ENCODE measurements at regions not wholly inside any gene's neighbourhood (a gene's known extent, or its start where the extent isn't known, plus 50 kb on each side); places are given as distances from the start of the nearest gene placed in this dataset.
"Not testable (repeated sequence)": the region's sequence is repeated elsewhere in the genome, so short reads cannot be mapped to it uniquely, and the experiment has no call there.

DNA sequence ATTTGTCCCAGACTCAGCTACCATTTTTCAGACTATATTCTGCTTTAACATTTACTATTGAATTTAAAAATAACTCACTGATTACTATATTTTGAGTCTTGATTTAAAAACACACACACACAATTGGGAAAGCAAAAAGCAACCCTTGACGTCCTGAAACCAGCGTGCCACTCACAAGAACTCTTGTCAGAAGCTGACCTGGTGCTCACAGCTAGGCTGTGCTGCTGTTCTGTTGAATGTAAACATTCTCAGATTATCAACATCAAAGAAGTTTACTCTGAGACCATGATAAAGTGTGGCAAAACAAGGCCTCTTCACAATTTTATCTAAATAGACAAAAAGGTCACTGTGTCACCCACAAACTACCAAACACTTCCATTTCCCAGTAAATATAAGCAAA, 62.6 kb upstream of the CACNA2D1 start:
- in situ Hi-C loops (cut with MboI; ENCODE audit: low sequenced_read_pairs), result no loop called here

- in situ Hi-C loops (cut with MboI; ENCODE audit: low sequenced_read_pairs), result no loop called here
Measured at GRCh38 chr7:82501346-82501745, 57.8 kb upstream of the CACNA2D1 start.

DNA sequence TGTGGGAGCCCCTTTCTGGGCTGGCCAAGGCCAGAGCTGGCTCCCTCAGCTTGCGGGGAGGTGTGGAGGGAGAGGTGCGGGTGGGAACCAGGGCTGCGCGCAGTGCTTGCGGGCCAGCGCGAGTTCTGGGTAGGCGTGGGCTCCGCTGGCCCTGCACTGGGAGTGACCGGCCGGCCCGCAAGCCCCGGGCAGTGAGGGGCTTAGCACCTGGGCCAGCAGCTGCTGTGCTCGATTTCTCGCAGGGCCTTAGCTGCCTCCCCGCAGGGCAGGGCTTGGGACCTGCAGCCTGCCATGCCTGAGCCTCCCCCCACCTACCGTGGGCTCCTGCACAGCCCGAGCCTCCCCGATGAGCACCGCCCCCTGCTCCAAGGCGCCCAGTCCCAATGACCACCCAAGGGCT, 56.0 kb upstream of the CACNA2D1 start:
- in situ Hi-C loops (cut with MboI; ENCODE audit: low sequenced_read_pairs), result not testable (repeated sequence)

- in situ Hi-C loops (cut with MboI; ENCODE audit: low sequenced_read_pairs), result no loop called here
Measured at GRCh38 chr7:82494420-82494819, 50.8 kb upstream of the CACNA2D1 start.
